Body of pancreas (tissue), 4 donors: ENCODE measurements at regions not wholly inside any gene's neighbourhood (a gene's known extent, or its start where the extent isn't known, plus 50 kb on each side); places are given as distances from the start of the nearest gene placed in this dataset.

Experiments used
- POLR2A ChIP-seq, 3 donors: fragments of 450-650 bp; IDR thresholded peaks; one replicate each; pipeline ENCODE4 v1.6.1; 2016; ENCODE audit warnings: antibody characterized with exemption in 3 of 3, mild to moderate bottlenecking in 2 of 3
- TF ChIP-seq, protein P1 (sequence below), 7 experiments: fragments of 450-650 bp in 4 of 7; fragments of 200-600 bp in 3 of 7; sonication (generic) in 3 of 7; IDR thresholded peaks; one replicate each; pipeline ENCODE4 v1.5.1; 2016 to 2019; ENCODE audit warnings: antibody characterized with exemption in 7 of 7

DNA sequence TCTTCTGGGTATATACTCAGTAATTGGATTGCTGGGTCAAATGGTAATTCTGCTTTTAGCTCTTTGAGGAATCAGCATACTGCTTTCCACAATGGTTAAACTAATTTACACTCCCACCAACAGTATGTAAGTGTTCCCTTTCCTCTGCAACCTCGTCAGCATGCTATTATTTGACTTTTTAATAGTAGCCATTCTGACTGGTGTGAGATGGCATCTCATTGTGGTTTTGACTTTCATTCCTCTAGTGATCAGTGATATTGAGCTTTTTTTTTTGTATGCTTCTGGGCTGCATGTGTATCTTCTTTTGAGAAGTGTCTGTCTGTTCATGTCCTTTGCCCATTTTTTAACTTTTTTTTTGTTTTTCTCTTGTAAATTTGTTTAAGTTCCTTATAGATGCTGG, 279.4 kb downstream of the PTGER3 start:
- TF ChIP-seq, protein P1, sequence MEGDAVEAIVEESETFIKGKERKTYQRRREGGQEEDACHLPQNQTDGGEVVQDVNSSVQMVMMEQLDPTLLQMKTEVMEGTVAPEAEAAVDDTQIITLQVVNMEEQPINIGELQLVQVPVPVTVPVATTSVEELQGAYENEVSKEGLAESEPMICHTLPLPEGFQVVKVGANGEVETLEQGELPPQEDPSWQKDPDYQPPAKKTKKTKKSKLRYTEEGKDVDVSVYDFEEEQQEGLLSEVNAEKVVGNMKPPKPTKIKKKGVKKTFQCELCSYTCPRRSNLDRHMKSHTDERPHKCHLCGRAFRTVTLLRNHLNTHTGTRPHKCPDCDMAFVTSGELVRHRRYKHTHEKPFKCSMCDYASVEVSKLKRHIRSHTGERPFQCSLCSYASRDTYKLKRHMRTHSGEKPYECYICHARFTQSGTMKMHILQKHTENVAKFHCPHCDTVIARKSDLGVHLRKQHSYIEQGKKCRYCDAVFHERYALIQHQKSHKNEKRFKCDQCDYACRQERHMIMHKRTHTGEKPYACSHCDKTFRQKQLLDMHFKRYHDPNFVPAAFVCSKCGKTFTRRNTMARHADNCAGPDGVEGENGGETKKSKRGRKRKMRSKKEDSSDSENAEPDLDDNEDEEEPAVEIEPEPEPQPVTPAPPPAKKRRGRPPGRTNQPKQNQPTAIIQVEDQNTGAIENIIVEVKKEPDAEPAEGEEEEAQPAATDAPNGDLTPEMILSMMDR (IDR thresholded peaks at IDR 0.05) = no peak
- TF ChIP-seq POLR2A (IDR thresholded peaks at IDR 0.05) = no peak
